HG03558 (cell line): ENCODE measurements at regions not wholly inside any gene's neighbourhood (a gene's known extent, or its start where the extent isn't known, plus 50 kb on each side); places are given as distances from the start of the nearest gene placed in this dataset.
"Not testable (repeated sequence)": the region's sequence is repeated elsewhere in the genome, so short reads cannot be mapped to it uniquely, and the experiment has no call there.

Source experiments
- ATAC-seq: cut with Tn5 transposase; IDR thresholded peaks from one replicate; pipeline ENCODE4 v1.9.1; 2021; ENCODE audit warnings: moderate number of reproducible peaks; ENCODE audit not compliant: unreplicated experiment; ENCODE audit errors: extremely low read depth

- peak; percentile 81 for ATAC-seq
Observed at GRCh38 chr3:8110966-8111798, 390.4 kb upstream of the LMCD1 start.

- no peak for ATAC-seq
Observed at GRCh38 chr3:8112587-8112986, 389.0 kb upstream of the LMCD1 start.

GRCh38 chr3:8113626-8114025, 388.0 kb upstream of the LMCD1 start:
- ATAC-seq = no peak

- no peak for ATAC-seq
Observed at GRCh38 chr3:8128686-8129085, 372.9 kb upstream of the LMCD1 start.

- no peak for ATAC-seq
Observed at GRCh38 chr3:8136553-8136952, 365.1 kb upstream of the LMCD1 start.

GRCh38 chr3:8143186-8143585, 358.4 kb upstream of the LMCD1 start:
- ATAC-seq = no peak

GRCh38 chr3:8145661-8146060, 356.0 kb upstream of the LMCD1 start:
- ATAC-seq = no peak

- no peak for ATAC-seq
Observed at GRCh38 chr3:8147711-8148110, 353.9 kb upstream of the LMCD1 start.

- ATAC-seq = no peak
Observed at GRCh38 chr3:8152821-8153418, 348.7 kb upstream of the LMCD1 start.

- ATAC-seq = no peak
Observed at GRCh38 chr3:8153800-8154199, 347.8 kb upstream of the LMCD1 start.

GRCh38 chr3:8154617-8155016, 347.0 kb upstream of the LMCD1 start:
- ATAC-seq = no peak

- no peak for ATAC-seq
Observed at GRCh38 chr3:8156138-8156537, 345.5 kb upstream of the LMCD1 start.

GRCh38 chr3:8156831-8157230, 344.8 kb upstream of the LMCD1 start:
- ATAC-seq = no peak

GRCh38 chr3:8157640-8158039, 344.0 kb upstream of the LMCD1 start:
- no peak for ATAC-seq

GRCh38 chr3:8164145-8164544, 337.5 kb upstream of the LMCD1 start:
- no peak for ATAC-seq

- no peak for ATAC-seq
Observed at GRCh38 chr3:8166014-8166413, 335.6 kb upstream of the LMCD1 start.

GRCh38 chr3:8170971-8171508, 330.6 kb upstream of the LMCD1 start:
- ATAC-seq = no peak

GRCh38 chr3:8173892-8174291, 327.7 kb upstream of the LMCD1 start:
- ATAC-seq = no peak

- not testable (repeated sequence) for ATAC-seq
Observed at GRCh38 chr3:8176759-8177483, 324.7 kb upstream of the LMCD1 start.

- not testable (repeated sequence) for ATAC-seq
Observed at GRCh38 chr3:8178516-8178915, 323.1 kb upstream of the LMCD1 start.

- no peak for ATAC-seq
Observed at GRCh38 chr3:8182904-8183303, 318.7 kb upstream of the LMCD1 start.
